WTC11 (cell line): ENCODE measurements at regions not wholly inside any gene's neighbourhood (a gene's known extent, or its start where the extent isn't known, plus 50 kb on each side); places are given as distances from the start of the nearest gene placed in this dataset.

Experiments used
- CTCF ChIP-seq: fragments of 200-600 bp; IDR thresholded peaks from 2 replicates; pipeline ENCODE4 v1.8.0; 2022; ENCODE audit warnings: antibody characterized with exemption
- FOXP1 ChIP-seq: sonication (generic); formaldehyde crosslinking; IDR thresholded peaks from 2 replicates; pipeline ENCODE4 v1.8.0; 2022; ENCODE audit warnings: missing genetic modification reagents, mild to moderate bottlenecking, moderate library complexity, borderline replicate concordance
- HMGXB4 ChIP-seq: sonication (generic); formaldehyde crosslinking; IDR thresholded peaks from 2 replicates; pipeline ENCODE4 v1.8.1; 2023; ENCODE audit warnings: mild to moderate bottlenecking, moderate library complexity, missing genetic modification reagents
- NFE2L1 ChIP-seq: sonication (generic); formaldehyde crosslinking; IDR thresholded peaks from 2 replicates; pipeline ENCODE4 v1.8.1; 2023; ENCODE audit warnings: missing genetic modification reagents
- ZNF219 ChIP-seq: sonication (generic); formaldehyde crosslinking; IDR thresholded peaks from 2 replicates; pipeline ENCODE4 v1.8.0; 2023; ENCODE audit warnings: missing genetic modification reagents, mild to moderate bottlenecking, borderline replicate concordance
- TF ChIP-seq, protein P1 (sequence below): sonication (generic); formaldehyde crosslinking; IDR thresholded peaks from 2 replicates; pipeline ENCODE4 v1.8.1; 2023; ENCODE audit warnings: mild to moderate bottlenecking, missing genetic modification reagents, moderate library complexity
- TF ChIP-seq, protein P2 (sequence below): sonication (generic); formaldehyde crosslinking; IDR thresholded peaks from 2 replicates; pipeline ENCODE4 v1.8.0; 2023; ENCODE audit warnings: mild to moderate bottlenecking, missing genetic modification reagents
- TF ChIP-seq, protein P3 (sequence below): sonication (generic); formaldehyde crosslinking; IDR thresholded peaks from 2 replicates; pipeline ENCODE4 v1.8.1; 2023; ENCODE audit warnings: mild to moderate bottlenecking, missing genetic modification reagents, moderate library complexity
- TF ChIP-seq, protein P4 (sequence below): sonication (generic); formaldehyde crosslinking; IDR thresholded peaks from 2 replicates; pipeline ENCODE4 v1.8.1; 2022; ENCODE audit warnings: low read depth, missing genetic modification reagents, borderline replicate concordance

DNA sequence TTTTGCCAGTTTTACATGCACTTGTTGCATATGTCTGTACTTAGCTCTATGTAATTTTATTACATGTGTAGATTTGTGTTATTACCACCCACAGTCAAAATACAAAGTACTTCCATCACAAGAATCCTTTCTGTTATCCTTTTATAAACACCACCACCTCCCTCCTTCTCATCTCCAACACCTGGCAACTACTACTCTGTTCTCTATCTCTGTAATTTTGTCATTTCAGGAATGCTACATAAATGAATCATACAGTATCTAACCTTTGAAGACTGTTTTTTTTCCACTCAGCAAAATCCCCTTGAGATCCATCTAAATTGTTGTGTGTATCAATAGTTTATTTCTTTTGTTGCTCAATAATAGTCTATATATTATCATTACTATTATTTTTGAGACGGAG is 64.5 kb upstream of the COP1 start:
- no peak for TF ChIP-seq CTCF
- TF ChIP-seq FOXP1 (CRISPR knock-in tag), result no peak
- TF ChIP-seq, protein P1, sequence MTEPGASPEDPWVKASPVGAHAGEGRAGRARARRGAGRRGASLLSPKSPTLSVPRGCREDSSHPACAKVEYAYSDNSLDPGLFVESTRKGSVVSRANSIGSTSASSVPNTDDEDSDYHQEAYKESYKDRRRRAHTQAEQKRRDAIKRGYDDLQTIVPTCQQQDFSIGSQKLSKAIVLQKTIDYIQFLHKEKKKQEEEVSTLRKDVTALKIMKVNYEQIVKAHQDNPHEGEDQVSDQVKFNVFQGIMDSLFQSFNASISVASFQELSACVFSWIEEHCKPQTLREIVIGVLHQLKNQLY (CRISPR knock-in tag), result no peak
- TF ChIP-seq, protein P2, sequence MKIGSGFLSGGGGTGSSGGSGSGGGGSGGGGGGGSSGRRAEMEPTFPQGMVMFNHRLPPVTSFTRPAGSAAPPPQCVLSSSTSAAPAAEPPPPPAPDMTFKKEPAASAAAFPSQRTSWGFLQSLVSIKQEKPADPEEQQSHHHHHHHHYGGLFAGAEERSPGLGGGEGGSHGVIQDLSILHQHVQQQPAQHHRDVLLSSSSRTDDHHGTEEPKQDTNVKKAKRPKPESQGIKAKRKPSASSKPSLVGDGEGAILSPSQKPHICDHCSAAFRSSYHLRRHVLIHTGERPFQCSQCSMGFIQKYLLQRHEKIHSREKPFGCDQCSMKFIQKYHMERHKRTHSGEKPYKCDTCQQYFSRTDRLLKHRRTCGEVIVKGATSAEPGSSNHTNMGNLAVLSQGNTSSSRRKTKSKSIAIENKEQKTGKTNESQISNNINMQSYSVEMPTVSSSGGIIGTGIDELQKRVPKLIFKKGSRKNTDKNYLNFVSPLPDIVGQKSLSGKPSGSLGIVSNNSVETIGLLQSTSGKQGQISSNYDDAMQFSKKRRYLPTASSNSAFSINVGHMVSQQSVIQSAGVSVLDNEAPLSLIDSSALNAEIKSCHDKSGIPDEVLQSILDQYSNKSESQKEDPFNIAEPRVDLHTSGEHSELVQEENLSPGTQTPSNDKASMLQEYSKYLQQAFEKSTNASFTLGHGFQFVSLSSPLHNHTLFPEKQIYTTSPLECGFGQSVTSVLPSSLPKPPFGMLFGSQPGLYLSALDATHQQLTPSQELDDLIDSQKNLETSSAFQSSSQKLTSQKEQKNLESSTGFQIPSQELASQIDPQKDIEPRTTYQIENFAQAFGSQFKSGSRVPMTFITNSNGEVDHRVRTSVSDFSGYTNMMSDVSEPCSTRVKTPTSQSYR (CRISPR knock-in tag), result no peak
- TF ChIP-seq, protein P3, sequence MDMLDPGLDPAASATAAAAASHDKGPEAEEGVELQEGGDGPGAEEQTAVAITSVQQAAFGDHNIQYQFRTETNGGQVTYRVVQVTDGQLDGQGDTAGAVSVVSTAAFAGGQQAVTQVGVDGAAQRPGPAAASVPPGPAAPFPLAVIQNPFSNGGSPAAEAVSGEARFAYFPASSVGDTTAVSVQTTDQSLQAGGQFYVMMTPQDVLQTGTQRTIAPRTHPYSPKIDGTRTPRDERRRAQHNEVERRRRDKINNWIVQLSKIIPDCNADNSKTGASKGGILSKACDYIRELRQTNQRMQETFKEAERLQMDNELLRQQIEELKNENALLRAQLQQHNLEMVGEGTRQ, result no peak
- TF ChIP-seq, protein P4, sequence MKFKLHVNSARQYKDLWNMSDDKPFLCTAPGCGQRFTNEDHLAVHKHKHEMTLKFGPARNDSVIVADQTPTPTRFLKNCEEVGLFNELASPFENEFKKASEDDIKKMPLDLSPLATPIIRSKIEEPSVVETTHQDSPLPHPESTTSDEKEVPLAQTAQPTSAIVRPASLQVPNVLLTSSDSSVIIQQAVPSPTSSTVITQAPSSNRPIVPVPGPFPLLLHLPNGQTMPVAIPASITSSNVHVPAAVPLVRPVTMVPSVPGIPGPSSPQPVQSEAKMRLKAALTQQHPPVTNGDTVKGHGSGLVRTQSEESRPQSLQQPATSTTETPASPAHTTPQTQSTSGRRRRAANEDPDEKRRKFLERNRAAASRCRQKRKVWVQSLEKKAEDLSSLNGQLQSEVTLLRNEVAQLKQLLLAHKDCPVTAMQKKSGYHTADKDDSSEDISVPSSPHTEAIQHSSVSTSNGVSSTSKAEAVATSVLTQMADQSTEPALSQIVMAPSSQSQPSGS (CRISPR knock-in tag), result no peak
- no peak for TF ChIP-seq NFE2L1 (CRISPR knock-in tag)
- TF ChIP-seq ZNF219 (CRISPR knock-in tag), result no peak
- no peak for TF ChIP-seq HMGXB4
